AG08396 (cell line): ENCODE measurements at regions not wholly inside any gene's neighbourhood (a gene's known extent, or its start where the extent isn't known, plus 50 kb on each side); places are given as distances from the start of the nearest gene placed in this dataset.

Source experiments
- DNase-seq: peaks from one replicate; pipeline ENCODE4 v3.0.0; 2012; ENCODE audit warnings: low spot score, mixed read lengths

GRCh38 chr5:77948476-77948875, 172.3 kb upstream of the TBCA start:
- DNase-seq = no peak

- DNase-seq = no peak
Observed at GRCh38 chr5:77947041-77947428, 170.9 kb upstream of the TBCA start.

GRCh38 chr5:77946381-77947040, 170.4 kb upstream of the TBCA start:
- no peak for DNase-seq

- DNase-seq = no peak
Observed at GRCh38 chr5:77945874-77946273, 169.7 kb upstream of the TBCA start.

- no peak for DNase-seq
Observed at GRCh38 chr5:77944757-77945340, 168.7 kb upstream of the TBCA start.

GRCh38 chr5:77943851-77944250, 167.7 kb upstream of the TBCA start:
- no peak for DNase-seq

GRCh38 chr5:77942578-77943239, 166.6 kb upstream of the TBCA start:
- DNase-seq = no peak

GRCh38 chr5:77937015-77937908, 161.1 kb upstream of the TBCA start:
- no peak for DNase-seq

GRCh38 chr5:77936365-77936693, 160.2 kb upstream of the TBCA start:
- DNase-seq = no peak

- DNase-seq = no peak
Observed at GRCh38 chr5:77935506-77936364, 159.6 kb upstream of the TBCA start.

- DNase-seq = no peak
Observed at GRCh38 chr5:77928776-77929300, 152.7 kb upstream of the TBCA start.

- no peak for DNase-seq
Observed at GRCh38 chr5:77926337-77926736, 150.2 kb upstream of the TBCA start.

GRCh38 chr5:77925503-77925902, 149.4 kb upstream of the TBCA start:
- no peak for DNase-seq

GRCh38 chr5:77924081-77924480, 147.9 kb upstream of the TBCA start:
- no peak for DNase-seq

GRCh38 chr5:77923666-77924065, 147.5 kb upstream of the TBCA start:
- DNase-seq = no peak

GRCh38 chr5:77921094-77921768, 145.1 kb upstream of the TBCA start:
- DNase-seq = no peak

- no peak for DNase-seq
Observed at GRCh38 chr5:77920359-77921058, 144.4 kb upstream of the TBCA start.

GRCh38 chr5:77915346-77915745, 139.2 kb upstream of the TBCA start:
- no peak for DNase-seq

- DNase-seq = no peak
Observed at GRCh38 chr5:77912721-77913120, 136.6 kb upstream of the TBCA start.

- DNase-seq = no peak
Observed at GRCh38 chr5:77910602-77911188, 134.6 kb upstream of the TBCA start.
